GM12878 (cell line): ENCODE measurements at regions not wholly inside any gene's neighbourhood (a gene's known extent, or its start where the extent isn't known, plus 50 kb on each side); places are given as distances from the start of the nearest gene placed in this dataset.
"Not testable (repeated sequence)": the region's sequence is repeated elsewhere in the genome, so short reads cannot be mapped to it uniquely, and the experiment has no call there.

Source experiments
- ATAC-seq: fragments of 200-7000 bp; cut with Tn5 transposase; 3 replicates; pipeline ENCODE4 v1.9.1; 2020; ENCODE audit warnings: mild to moderate bottlenecking, moderate library complexity
- BruUV-seq: library from RNA; stranded (reverse); fragments of 400-500 nt; replicated peaks from 2 replicates; lab custom pipeline; 2021; lab: Mats Ljungman, UMichigan
- CTCF ChIA-PET: fragments of 300-600 bp; sonication (Branson Sonifier 250); formaldehyde crosslinking; extraction: SDS; loops from one replicate; lab custom pipeline; 2021; ENCODE audit warnings: inconsistent platforms; lab: Yijun Ruan, JAX
- POLR2A ChIA-PET: fragments of 350-600 bp; formaldehyde crosslinking; extraction: SDS; loops from one replicate; lab custom pipeline; 2021; ENCODE audit warnings: inconsistent platforms; lab: Charles Lee
- RAD21 ChIA-PET: fragments of 300-600 bp; sonication (Branson Sonifier 250); formaldehyde crosslinking; loops from one replicate; lab custom pipeline; 2023; ENCODE audit warnings: antibody characterized with exemption; ENCODE audit not compliant: unreplicated experiment; lab: Charles Lee
- SMC1A ChIA-PET: fragments of 300-600 bp; sonication (Branson Sonifier 250); formaldehyde crosslinking; loops from one replicate; lab custom pipeline; 2023; ENCODE audit not compliant: unreplicated experiment, uncharacterized antibody; lab: Charles Lee
- DNase-seq: peaks from one replicate; pipeline ENCODE4 v3.0.0-alpha.2; 2011; ENCODE audit warnings: low read depth, low spot score
- FAIRE-seq: peaks from 3 replicates; lab custom pipeline; 2011; peaks lifted over from hg19 to GRCh38; lab: Jason Lieb, UNC
- H2AFZ ChIP-seq: 2 replicates; pipeline ENCODE4 v1.6.0; 2011; ENCODE audit warnings: low read depth, low read length, control low read depth; ENCODE audit not compliant: control insufficient read depth
- H3K27ac ChIP-seq: 2 replicates; pipeline ENCODE4 v1.5.1; 2011; ENCODE audit warnings: control low read depth; ENCODE audit not compliant: control insufficient read depth, insufficient read depth
- H3K27me3 ChIP-seq, 2 experiments: replicated peaks in 1 of 2; 2 replicates each; pipeline versions ENCODE4 v1.6.0 to v1.6.1; 2011; ENCODE audit warnings: low read length in 1 of 2; ENCODE audit not compliant: control insufficient read depth in 2 of 2, insufficient read depth in 2 of 2
- H3K36me3 ChIP-seq, 2 experiments: 2 replicates each; pipeline ENCODE4 v1.5.1; 2011; ENCODE audit warnings: low read length in 1 of 2; ENCODE audit not compliant: control insufficient read depth in 2 of 2, insufficient read depth in 2 of 2
- H3K4me1 ChIP-seq: 2 replicates; pipeline ENCODE4 v1.6.1; 2011; ENCODE audit warnings: mild to moderate bottlenecking, low read length, moderate library complexity, mixed read lengths; ENCODE audit not compliant: control insufficient read depth, insufficient read depth
- H3K4me2 ChIP-seq: 2 replicates; pipeline ENCODE4 v1.6.0; 2011; ENCODE audit warnings: control low read depth; ENCODE audit not compliant: control insufficient read depth, insufficient read depth
- H3K4me3 ChIP-seq: fragments of 200-600 bp; sonication (generic); 2 replicates; pipeline ENCODE4 v1.5.1; 2016
- H3K79me2 ChIP-seq: 2 replicates; pipeline ENCODE4 v1.6.0; 2011; ENCODE audit warnings: low read length; ENCODE audit not compliant: control insufficient read depth, insufficient read depth
- H3K9ac ChIP-seq: 2 replicates; pipeline ENCODE4 v1.8.0; 2011; ENCODE audit warnings: low read length, control low read depth, mixed read lengths; ENCODE audit not compliant: control insufficient read depth, insufficient read depth
- H3K9me3 ChIP-seq: replicated peaks from 3 replicates; pipeline ENCODE4 v1.5.1; 2011; ENCODE audit warnings: mild to moderate bottlenecking, low read length; ENCODE audit not compliant: control insufficient read depth, insufficient read depth
- H4K20me1 ChIP-seq: 2 replicates; pipeline ENCODE4 v1.6.0; 2011; ENCODE audit not compliant: control insufficient read depth, insufficient read depth
- E2F4 ChIP-seq: IDR thresholded peaks from 2 replicates; pipeline ENCODE4 v1.6.1; 2012; ENCODE audit warnings: low read depth, low read length, improper control_type of control experiment
- ZBTB4 ChIP-seq: fragments of 450-650 bp; formaldehyde crosslinking; IDR thresholded peaks from 2 replicates; pipeline ENCODE4 v1.4.0; 2022; ENCODE audit warnings: mild to moderate bottlenecking, moderate library complexity
- WGBS: methylation state at CpG from one replicate; pipeline ENCODE4 v1.1.6; 2016; ENCODE audit warnings: low lambda C conversion rate; ENCODE audit not compliant: insufficient replicate concordance, insufficient coverage; ENCODE audit errors: missing lambda C conversion rate; 5-methylcytosine and 5-hydroxymethylcytosine counted together
- in situ Hi-C: fragments of 300-500 bp; cut with MboI; formaldehyde crosslinking; loops from 9 replicates; pipeline ENCODE4 v1.14.3; 2018; ENCODE audit warnings: mixed read lengths
- intact Hi-C: fragments of 100-400 bp; cut with micrococcal nuclease; formaldehyde crosslinking; loops from one replicate; pipeline ENCODE4 v1.14.2; 2022; ENCODE audit not compliant: unreplicated experiment

- TF ChIP-seq E2F4: no peak
- no peak for TF ChIP-seq ZBTB4 (CRISPR knock-in tag)
These were observed 190.2 kb upstream of the CDH11 start (continued) for GRCh38 chr16:65312071-65312470.

GRCh38 chr16:65310491-65310890 is 188.6 kb upstream of the CDH11 start:
- H3K4me1 ChIP-seq, H4K20me1 ChIP-seq, H3K27ac ChIP-seq, BruUV-seq, H3K4me3 ChIP-seq, in situ Hi-C loops, intact Hi-C loops, H3K27me3 ChIP-seq, FAIRE-seq, H3K9me3 ChIP-seq, RAD21 ChIA-PET, H3K36me3 ChIP-seq, SMC1A ChIA-PET, H3K79me2 ChIP-seq, POLR2A ChIA-PET, H2AFZ ChIP-seq, ATAC-seq, CTCF ChIA-PET, DNase-seq, H3K9ac ChIP-seq, H3K4me2 ChIP-seq: not testable (repeated sequence)
- 33% methylated on average over 1 of the region's 1 CpG for WGBS
